Hematopoietic multipotent progenitor cell treated with erythropoietin and hydrocortisone succinate and interleukin-3 and kit ligand, for 6 days (in vitro differentiated cells): ENCODE measurements at regions not wholly inside any gene's neighbourhood (a gene's known extent, or its start where the extent isn't known, plus 50 kb on each side); places are given as distances from the start of the nearest gene placed in this dataset.
A peak's percentile ranks its signal among the peaks of the same experiment; 100 is the strongest.

ENCODE experiments used
- DNase-seq: peaks from one replicate; pipeline ENCODE4 v3.0.0-alpha.2; 2015

DNA sequence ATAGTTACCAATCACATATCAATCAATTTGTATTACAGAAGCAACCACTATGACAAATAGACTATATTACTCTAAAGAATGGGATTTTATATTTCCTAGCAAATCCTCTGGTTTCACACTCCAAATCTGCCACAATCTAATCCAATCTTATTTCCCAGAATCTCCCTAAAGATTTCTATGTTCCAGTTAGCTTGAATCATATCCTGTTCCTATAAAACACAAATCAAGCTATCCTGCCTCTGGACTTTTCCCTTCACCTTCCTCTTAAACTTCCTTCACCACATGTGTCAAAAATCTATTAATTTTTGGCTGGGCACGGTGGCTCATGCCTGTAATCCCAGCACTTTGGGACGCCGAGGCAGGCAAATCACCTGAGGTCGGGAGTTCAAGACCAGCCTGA is 50.0 kb downstream of the PIK3C2A start:
- DNase-seq: no peak

DNA sequence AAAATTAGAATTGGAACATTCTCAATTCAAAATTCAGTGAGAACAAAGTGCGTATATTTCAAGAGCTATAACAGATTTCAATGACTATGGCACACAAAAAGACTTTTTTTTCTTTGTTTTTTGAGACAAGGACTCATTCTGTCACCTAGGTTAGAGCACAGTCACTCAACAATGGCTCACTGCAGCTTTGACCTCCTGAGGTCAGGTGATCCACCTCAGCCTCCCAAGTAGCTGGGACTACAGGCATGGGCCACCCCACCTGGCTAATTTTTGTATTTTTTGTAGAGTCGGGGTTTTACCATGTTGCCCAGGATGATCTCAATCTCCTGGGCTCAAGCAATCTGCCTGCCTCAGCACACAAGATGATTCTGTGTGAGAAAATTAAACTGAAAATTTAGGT is 51.5 kb downstream of the PIK3C2A start:
- no peak for DNase-seq

- peak; percentile 44 for DNase-seq
Measured at GRCh38 chr11:17154409-17155159, 53.2 kb downstream of the PIK3C2A start.

DNA sequence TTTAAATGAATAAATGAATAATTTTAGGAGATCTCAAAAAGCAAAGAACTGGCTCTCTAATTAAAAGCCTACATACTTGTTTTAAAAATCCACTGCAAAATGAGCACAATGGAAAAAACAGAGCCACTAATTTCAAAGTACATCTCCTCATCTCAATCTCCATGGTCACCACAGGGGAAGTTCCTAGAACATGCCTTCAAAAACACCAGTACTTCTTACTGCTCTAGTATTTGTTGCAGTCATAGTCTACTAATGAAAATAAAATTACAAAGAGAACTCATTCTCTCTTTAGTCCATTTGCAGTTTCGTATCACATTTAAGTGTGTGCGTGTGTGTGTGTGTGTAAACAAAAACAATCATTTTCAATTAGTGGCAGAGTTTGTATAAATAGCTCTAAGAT is 54.0 kb downstream of the PIK3C2A start:
- peak; percentile 28 for DNase-seq

GRCh38 chr11:17152306-17152705 is 55.5 kb downstream of the PIK3C2A start:
- no peak for DNase-seq

DNA sequence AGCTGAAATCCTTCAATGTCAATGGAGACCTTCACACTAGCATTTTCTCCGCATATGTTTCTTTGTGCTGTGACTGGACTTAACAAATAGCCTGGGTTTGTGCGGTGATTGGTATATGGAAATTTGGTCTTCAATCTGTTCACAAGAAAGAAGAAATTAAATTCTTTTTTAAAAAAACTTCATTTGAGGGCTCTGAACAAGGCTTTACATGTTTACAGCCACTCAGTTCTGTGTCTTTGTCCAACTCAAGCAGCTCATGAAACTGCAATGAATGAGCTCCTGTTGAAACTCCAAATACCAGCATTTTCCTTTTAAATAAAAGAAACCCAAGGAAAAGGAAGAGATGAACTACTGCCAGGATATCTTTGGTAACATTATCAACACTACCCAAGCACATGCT is 57.3 kb downstream of the PIK3C2A start:
- DNase-seq: no peak

DNA sequence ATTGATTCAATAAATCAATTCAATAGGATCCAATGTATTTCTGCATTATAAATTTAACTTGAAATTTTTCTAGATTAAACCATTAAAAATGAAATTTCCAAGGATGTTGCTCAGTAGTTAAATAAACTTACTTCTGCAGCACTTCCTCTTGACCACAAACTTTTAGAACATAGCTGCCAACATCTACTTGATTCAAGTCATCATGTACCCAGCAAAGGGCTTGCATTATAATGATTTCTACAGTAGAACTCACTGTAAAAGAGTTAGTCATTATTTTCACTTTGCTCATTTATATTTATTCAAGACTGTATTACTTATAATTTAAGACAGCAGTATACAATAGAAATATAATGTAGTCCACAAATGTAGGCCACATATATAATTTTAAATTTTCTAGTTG is 59.2 kb downstream of the PIK3C2A start:
- no peak for DNase-seq

DNA sequence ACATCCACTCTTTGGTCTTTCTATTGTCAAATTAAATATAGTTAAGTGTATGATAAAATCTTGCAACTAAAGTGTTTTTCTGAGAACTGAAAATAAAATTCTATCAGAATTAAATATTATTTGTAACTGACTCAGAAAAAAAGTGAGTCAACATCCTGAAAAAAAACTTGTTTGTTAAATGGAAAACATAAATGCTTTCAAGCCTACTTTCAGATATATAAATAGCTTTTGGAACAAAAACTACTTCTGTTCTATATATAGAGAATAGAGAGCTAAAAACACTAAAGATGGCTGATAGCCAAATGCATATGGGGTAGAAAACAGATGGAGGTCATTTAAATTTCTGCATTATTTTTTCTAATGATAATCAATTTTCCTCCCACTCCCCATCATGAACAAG is 61.8 kb downstream of the PIK3C2A start:
- no peak for DNase-seq

DNA sequence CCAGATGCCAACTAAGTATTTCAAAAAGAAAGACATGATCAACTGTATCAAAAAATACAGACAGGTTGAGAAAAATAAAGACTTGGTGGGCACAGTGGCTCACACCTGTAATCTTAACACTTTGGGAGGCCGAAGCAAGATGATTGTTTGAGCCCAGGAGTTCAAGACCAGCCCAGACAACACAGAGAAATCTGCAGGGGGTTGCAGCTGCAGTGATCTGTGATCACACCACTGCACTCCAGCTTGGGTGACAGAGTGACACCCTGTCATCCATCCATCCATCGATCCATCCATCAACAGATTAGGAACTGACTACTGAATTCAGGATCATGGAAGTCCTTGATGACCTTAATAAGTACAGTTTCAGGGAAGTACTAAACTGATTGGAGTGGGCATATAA is 65.0 kb upstream of the RPS13 start:
- DNase-seq: no peak

DNA sequence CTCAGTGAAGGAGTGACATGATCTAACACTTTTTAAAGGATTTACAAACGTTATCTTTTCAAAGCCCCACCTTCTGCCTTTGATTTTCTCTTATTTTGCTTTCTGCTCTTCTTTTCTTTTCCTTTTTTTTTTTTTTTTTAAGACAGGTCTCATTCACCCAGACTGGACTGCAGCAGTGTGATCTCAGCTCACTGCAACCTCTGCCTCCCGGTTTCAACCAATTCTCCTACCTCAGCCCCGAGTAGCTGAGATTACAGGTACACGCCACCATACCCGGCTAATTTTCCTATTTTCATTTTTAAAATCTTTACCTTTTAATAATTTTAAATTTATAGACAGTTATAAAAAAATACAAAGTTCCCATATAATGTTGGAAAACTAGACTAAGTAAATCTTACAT is 63.7 kb upstream of the RPS13 start:
- no peak for DNase-seq

- no peak for DNase-seq
Measured at GRCh38 chr11:17138562-17138961, 61.1 kb upstream of the RPS13 start.

DNA sequence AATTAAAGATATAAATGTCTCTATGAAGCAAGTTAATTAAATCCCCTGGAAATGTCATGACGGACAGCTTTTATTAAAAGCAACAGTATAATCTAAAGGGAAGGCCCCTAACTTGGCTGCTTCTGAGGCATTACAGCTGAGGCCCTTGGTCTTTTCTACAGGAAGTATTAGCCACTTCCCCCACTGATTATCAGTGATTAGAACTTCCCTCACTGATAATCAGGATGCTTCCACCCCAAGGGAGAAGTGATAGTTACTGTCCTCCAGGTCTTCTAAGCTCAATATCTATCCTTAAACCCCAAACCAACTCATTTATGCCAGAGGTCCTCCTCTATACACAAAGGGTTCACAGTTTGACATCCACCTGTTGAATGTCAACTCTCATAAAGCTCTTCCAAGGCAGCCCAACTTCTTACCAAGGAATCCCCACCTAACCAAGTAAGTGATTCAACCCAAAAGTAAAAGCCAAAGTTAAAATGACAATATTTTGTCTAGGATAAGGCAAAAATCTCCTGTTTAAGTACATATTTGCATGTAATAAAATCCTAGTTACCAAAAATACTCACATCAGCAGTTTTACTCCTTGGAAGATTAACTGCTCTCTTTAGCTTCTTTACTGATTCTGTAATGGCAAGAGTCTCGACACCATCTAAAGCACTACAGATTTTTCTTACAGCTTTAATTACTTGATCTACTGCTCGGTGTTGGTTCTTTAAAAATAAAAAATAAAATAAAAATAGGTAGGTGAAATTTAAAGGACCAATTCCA is 58.6 kb upstream of the RPS13 start:
- peak; percentile 37 for DNase-seq

DNA sequence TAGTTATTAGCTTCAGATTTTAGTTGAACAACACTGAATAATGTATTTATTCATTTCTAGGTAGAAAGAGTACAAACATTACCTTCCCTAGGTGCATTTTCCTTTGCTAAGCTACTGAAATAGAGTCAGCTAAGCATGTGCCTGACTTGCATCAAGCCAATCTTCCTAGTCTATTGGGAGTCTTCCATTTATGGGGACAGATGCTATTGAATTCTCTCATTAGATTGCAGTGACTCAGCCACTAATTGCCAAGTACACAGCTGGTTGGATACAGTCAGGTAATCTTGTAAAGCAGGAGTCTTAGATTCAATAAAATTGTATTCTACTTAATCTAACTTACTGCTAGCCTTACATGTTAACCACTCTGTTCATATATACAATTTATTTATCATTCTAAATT is 55.2 kb upstream of the RPS13 start:
- DNase-seq: no peak

DNA sequence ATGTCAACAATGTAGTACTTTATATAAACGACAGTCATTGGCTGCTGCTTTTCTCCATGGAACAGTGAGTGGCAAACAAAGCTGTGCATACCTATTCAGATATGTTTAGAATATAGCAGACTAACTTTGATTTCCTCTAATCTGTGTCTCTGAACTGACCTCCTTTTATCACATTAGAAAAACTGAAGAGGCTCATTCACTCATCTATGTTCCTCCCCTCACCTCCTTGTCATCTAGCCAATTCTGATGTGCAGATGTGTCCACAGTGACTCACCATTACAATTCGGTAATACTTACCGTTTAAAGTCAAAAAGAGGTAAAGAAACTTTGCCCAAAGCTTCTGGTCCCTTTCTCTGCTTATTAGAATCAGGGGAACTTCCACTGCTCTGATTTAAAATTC is 51.5 kb upstream of the RPS13 start:
- no peak for DNase-seq
